AG04449 (cell line): ENCODE measurements at regions not wholly inside any gene's neighbourhood (a gene's known extent, or its start where the extent isn't known, plus 50 kb on each side); places are given as distances from the start of the nearest gene placed in this dataset.

Experiments used
- CTCF ChIA-PET: fragments of 350-600 bp; formaldehyde crosslinking; extraction: SDS; loops from one replicate; lab custom pipeline; 2021; ENCODE audit warnings: antibody characterized with exemption; lab: Yijun Ruan, JAX
- POLR2A ChIA-PET: fragments of 400-600, 350-600 bp; formaldehyde crosslinking; extraction: SDS; loops from one replicate; lab custom pipeline; 2020; ENCODE audit warnings: antibody characterized with exemption, inconsistent platforms; lab: Yijun Ruan, JAX
- DNase-seq: peaks from one replicate; pipeline ENCODE4 v3.0.0-alpha.2; 2010; ENCODE audit warnings: low read depth, low spot score
- H3K4me3 ChIP-seq: 2 replicates; pipeline ENCODE4 v1.5.1; 2011; ENCODE audit warnings: low read depth, mild to moderate bottlenecking, control low read depth, low read length
- CTCF ChIP-seq: IDR thresholded peaks from one replicate; pipeline ENCODE4 v1.5.1; 2011; ENCODE audit warnings: mild to moderate bottlenecking, moderate library complexity, low read length, control low read depth, inconsistent platforms; ENCODE audit not compliant: insufficient read depth; ENCODE audit errors: missing control alignments

GRCh38 chr14:104318558-104319490, 180.4 kb downstream of the KIF26A start:
- CTCF ChIA-PET, result no interaction called here
- H3K4me3 ChIP-seq, result no peak overlapping the region
- POLR2A ChIA-PET, result no interaction called here
- TF ChIP-seq CTCF, result no peak
- no peak for DNase-seq

GRCh38 chr14:104319491-104320241, 181.3 kb downstream of the KIF26A start:
- ChIA-PET POLR2A (no interaction called here), CTCF (no interaction called here)
- no peak for DNase-seq
- no peak for TF ChIP-seq CTCF
- H3K4me3 ChIP-seq, result no peak overlapping the region

GRCh38 chr14:104320611-104321086, 182.3 kb downstream of the KIF26A start:
- no peak for TF ChIP-seq CTCF
- DNase-seq, result no peak
- ChIA-PET CTCF (no interaction called here), POLR2A (no interaction called here)
- H3K4me3 ChIP-seq, result no peak overlapping the region

- ChIA-PET POLR2A (no interaction called here), CTCF (no interaction called here)
- TF ChIP-seq CTCF, result no peak
- H3K4me3 ChIP-seq, result no peak overlapping the region
- no peak for DNase-seq
Measured at GRCh38 chr14:104321088-104321801, 182.9 kb downstream of the KIF26A start.

- DNase-seq, result no peak
- ChIA-PET POLR2A (no interaction called here), CTCF (no interaction called here)
- no peak overlapping the region for H3K4me3 ChIP-seq
- TF ChIP-seq CTCF, result no peak
Measured at GRCh38 chr14:104321802-104322130, 183.4 kb downstream of the KIF26A start.
